Upper lobe of left lung (tissue), 4 donors: ENCODE measurements at regions not wholly inside any gene's neighbourhood (a gene's known extent, or its start where the extent isn't known, plus 50 kb on each side); places are given as distances from the start of the nearest gene placed in this dataset.

Experiments used
- EP300 ChIP-seq, 4 donors: sonication (generic); formaldehyde crosslinking; IDR thresholded peaks; one replicate each; pipeline ENCODE4 v1.5.1; 2017; ENCODE audit warnings: antibody characterized with exemption in 4 of 4, control low read depth in 2 of 4
- POLR2A ChIP-seq, 4 donors: fragments of 450-650 bp; IDR thresholded peaks; one replicate each; pipeline ENCODE4 v1.5.1; 2016 to 2017; ENCODE audit warnings: antibody characterized with exemption in 4 of 4, mild to moderate bottlenecking in 2 of 4
- POLR2AphosphoS5 ChIP-seq, 2 donors: sonication (generic); formaldehyde crosslinking; IDR thresholded peaks; one replicate each; pipeline ENCODE4 v1.5.1; 2017; ENCODE audit warnings: antibody characterized with exemption in 2 of 2
- TF ChIP-seq, protein P1 (sequence below), 6 experiments: fragments of 450-650 bp in 4 of 6; fragments of 200-600 bp in 2 of 6; sonication (generic) in 2 of 6; IDR thresholded peaks; one replicate each; pipeline ENCODE4 v1.5.1; 2016 to 2019; ENCODE audit warnings: antibody characterized with exemption in 6 of 6

DNA sequence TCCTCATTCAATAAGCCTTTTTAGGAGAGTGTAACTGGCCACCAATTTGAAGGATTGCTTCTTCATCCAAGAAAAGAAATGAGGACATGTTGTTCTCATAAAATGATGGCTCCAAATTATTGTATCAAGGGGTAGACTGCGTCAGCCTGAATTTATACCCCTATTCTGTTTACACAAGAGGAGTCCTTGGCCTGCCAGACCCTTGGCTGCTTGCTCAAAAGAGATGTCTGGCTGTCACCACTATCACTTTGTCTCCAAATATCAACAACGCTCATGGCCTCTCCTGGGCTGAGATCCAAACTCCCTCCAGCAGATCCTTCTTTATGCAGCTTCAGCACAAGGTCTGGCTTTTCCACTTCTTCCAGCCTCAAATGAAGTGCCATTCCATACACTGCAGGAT is 127.9 kb downstream of the OR13H1 start:
- TF ChIP-seq EP300 (IDR thresholded peaks at IDR 0.05) (no peak), POLR2A (IDR thresholded peaks at IDR 0.05) (no peak), POLR2AphosphoS5 (IDR thresholded peaks at IDR 0.05) (no peak)
- TF ChIP-seq, protein P1, sequence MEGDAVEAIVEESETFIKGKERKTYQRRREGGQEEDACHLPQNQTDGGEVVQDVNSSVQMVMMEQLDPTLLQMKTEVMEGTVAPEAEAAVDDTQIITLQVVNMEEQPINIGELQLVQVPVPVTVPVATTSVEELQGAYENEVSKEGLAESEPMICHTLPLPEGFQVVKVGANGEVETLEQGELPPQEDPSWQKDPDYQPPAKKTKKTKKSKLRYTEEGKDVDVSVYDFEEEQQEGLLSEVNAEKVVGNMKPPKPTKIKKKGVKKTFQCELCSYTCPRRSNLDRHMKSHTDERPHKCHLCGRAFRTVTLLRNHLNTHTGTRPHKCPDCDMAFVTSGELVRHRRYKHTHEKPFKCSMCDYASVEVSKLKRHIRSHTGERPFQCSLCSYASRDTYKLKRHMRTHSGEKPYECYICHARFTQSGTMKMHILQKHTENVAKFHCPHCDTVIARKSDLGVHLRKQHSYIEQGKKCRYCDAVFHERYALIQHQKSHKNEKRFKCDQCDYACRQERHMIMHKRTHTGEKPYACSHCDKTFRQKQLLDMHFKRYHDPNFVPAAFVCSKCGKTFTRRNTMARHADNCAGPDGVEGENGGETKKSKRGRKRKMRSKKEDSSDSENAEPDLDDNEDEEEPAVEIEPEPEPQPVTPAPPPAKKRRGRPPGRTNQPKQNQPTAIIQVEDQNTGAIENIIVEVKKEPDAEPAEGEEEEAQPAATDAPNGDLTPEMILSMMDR (IDR thresholded peaks at IDR 0.05), result no peak
